ENCODE measurements at regions not wholly inside any gene's neighbourhood (a gene's known extent, or its start where the extent isn't known, plus 50 kb on each side); places are given as distances from the start of the nearest gene placed in this dataset.

GRCh38 chr5:64110222-64110621 lies 55.4 kb upstream of the RNF180 start:
- DNase-seq (ENCODE audit: insufficient read length, low spot score) = no peak
- no peak for FAIRE-seq
- TF ChIP-seq CTCF (IDR thresholded peaks at IDR 0.05; ENCODE audit: insufficient read depth, missing control alignments) = no peak

- DNase-seq (ENCODE audit: insufficient read length, low spot score) (no peak), FAIRE-seq (no peak)
- no peak for TF ChIP-seq CTCF (IDR thresholded peaks at IDR 0.05; ENCODE audit: insufficient read depth, missing control alignments)
Observed at GRCh38 chr5:64108674-64109073, 57.0 kb upstream of the RNF180 start.

GRCh38 chr5:64100203-64100602 lies 65.4 kb upstream of the RNF180 start:
- FAIRE-seq = no peak
- TF ChIP-seq CTCF (IDR thresholded peaks at IDR 0.05; ENCODE audit: insufficient read depth, missing control alignments) = peak; percentile 18
- no peak for DNase-seq (ENCODE audit: insufficient read length, low spot score)

GRCh38 chr5:64096771-64097170 lies 68.9 kb upstream of the RNF180 start:
- TF ChIP-seq CTCF (IDR thresholded peaks at IDR 0.05; ENCODE audit: insufficient read depth, missing control alignments) = no peak
- FAIRE-seq (peak; percentile 95), DNase-seq (ENCODE audit: insufficient read length, low spot score) (no peak)

GRCh38 chr5:64077589-64077988 lies 88.1 kb upstream of the RNF180 start:
- DNase-seq (ENCODE audit: insufficient read length, low spot score) (no peak), FAIRE-seq (no peak)
- TF ChIP-seq CTCF (IDR thresholded peaks at IDR 0.05; ENCODE audit: insufficient read depth, missing control alignments) = no peak

GRCh38 chr5:64074533-64074932 lies 91.1 kb upstream of the RNF180 start:
- FAIRE-seq (peak; percentile 6), DNase-seq (ENCODE audit: insufficient read length, low spot score) (peak; percentile 15)
- TF ChIP-seq CTCF (IDR thresholded peaks at IDR 0.05; ENCODE audit: insufficient read depth, missing control alignments) = peak; percentile 82

- TF ChIP-seq CTCF (IDR thresholded peaks at IDR 0.05; ENCODE audit: insufficient read depth, missing control alignments) = no peak
- no peak for DNase-seq (ENCODE audit: insufficient read length, low spot score)
- no peak for FAIRE-seq
Observed at GRCh38 chr5:64069486-64069885, 96.2 kb upstream of the RNF180 start.

Data from D721Med (cell line).